HG03469 (cell line): ENCODE measurements at regions not wholly inside any gene's neighbourhood (a gene's known extent, or its start where the extent isn't known, plus 50 kb on each side); places are given as distances from the start of the nearest gene placed in this dataset.

Experiments used
- ATAC-seq: cut with Tn5 transposase; IDR thresholded peaks from one replicate; pipeline ENCODE4 v1.9.1; 2021; ENCODE audit warnings: mild to moderate bottlenecking, moderate library complexity, moderate number of reproducible peaks; ENCODE audit not compliant: unreplicated experiment

- no peak for ATAC-seq
Measured at GRCh38 chr2:57859755-57860154, 186.9 kb upstream of the VRK2 start.

- no peak for ATAC-seq
Measured at GRCh38 chr2:57862153-57862552, 184.5 kb upstream of the VRK2 start.

- ATAC-seq: no peak
Measured at GRCh38 chr2:57862727-57863126, 183.9 kb upstream of the VRK2 start.

GRCh38 chr2:57864926-57865325, 181.7 kb upstream of the VRK2 start:
- ATAC-seq: no peak

- no peak for ATAC-seq
Measured at GRCh38 chr2:57867730-57868129, 178.9 kb upstream of the VRK2 start.

GRCh38 chr2:57868619-57869139, 177.9 kb upstream of the VRK2 start:
- ATAC-seq: no peak

GRCh38 chr2:57869758-57870344, 176.8 kb upstream of the VRK2 start:
- ATAC-seq: no peak

GRCh38 chr2:57876313-57876712, 170.3 kb upstream of the VRK2 start:
- peak; percentile 36 for ATAC-seq

- ATAC-seq: no peak
Measured at GRCh38 chr2:57877811-57878170, 168.8 kb upstream of the VRK2 start.

GRCh38 chr2:57878171-57878865, 168.3 kb upstream of the VRK2 start:
- no peak for ATAC-seq

GRCh38 chr2:57878866-57879210, 167.8 kb upstream of the VRK2 start:
- no peak for ATAC-seq

GRCh38 chr2:57880446-57880845, 166.2 kb upstream of the VRK2 start:
- no peak for ATAC-seq

GRCh38 chr2:57880967-57881366, 165.6 kb upstream of the VRK2 start:
- no peak for ATAC-seq

- no peak for ATAC-seq
Measured at GRCh38 chr2:57881998-57882888, 164.4 kb upstream of the VRK2 start.

- ATAC-seq: no peak
Measured at GRCh38 chr2:57882895-57883515, 163.6 kb upstream of the VRK2 start.

- no peak for ATAC-seq
Measured at GRCh38 chr2:57884281-57884680, 162.3 kb upstream of the VRK2 start.

- no peak for ATAC-seq
Measured at GRCh38 chr2:57885742-57886141, 160.9 kb upstream of the VRK2 start.

- ATAC-seq: no peak
Measured at GRCh38 chr2:57886161-57886786, 160.3 kb upstream of the VRK2 start.

GRCh38 chr2:57888463-57888862, 158.1 kb upstream of the VRK2 start:
- ATAC-seq: no peak

- peak; percentile 33 for ATAC-seq
Measured at GRCh38 chr2:57890464-57890863, 156.1 kb upstream of the VRK2 start.
